Activated T-cell treated with anti-CD3 and anti-CD28 coated beads, Interleukin-2, amount 50 U/mL, for 4 hours (primary cell): ENCODE measurements at regions not wholly inside any gene's neighbourhood (a gene's known extent, or its start where the extent isn't known, plus 50 kb on each side); places are given as distances from the start of the nearest gene placed in this dataset.

ENCODE experiments used
- ATAC-seq, 2 donors: fragments of 200-7000 bp; cut with Tn5 transposase; one replicate each; pipeline ENCODE4 v1.10.0; 2021
- DNase-seq: peaks from one replicate; pipeline ENCODE4 v3.0.0-alpha.2; 2020
- H3K27me3 Mint-ChIP-seq: one replicate; pipeline ENCODE4 v1.8.0; 2021; ENCODE audit warnings: low read depth, mixed read lengths
- H3K36me3 Mint-ChIP-seq: one replicate; pipeline ENCODE4 v1.8.0; 2022; ENCODE audit warnings: mixed read lengths; ENCODE audit not compliant: insufficient read depth
- H3K4me1 Mint-ChIP-seq: one replicate; pipeline ENCODE4 v1.8.0; 2021; ENCODE audit warnings: low read depth, mixed read lengths
- H3K4me3 Mint-ChIP-seq: one replicate; pipeline ENCODE4 v1.8.0; 2021; ENCODE audit warnings: mild to moderate bottlenecking, moderate library complexity, mixed read lengths
- H3K9me3 Mint-ChIP-seq: one replicate; pipeline ENCODE4 v1.8.0; 2021; ENCODE audit warnings: mixed read lengths

GRCh38 chr9:79026316-79026715, 545.4 kb upstream of the TLE4 start:
- Mint-ChIP-seq H3K4me1 (no peaks in the 10 kb centered on the region), H3K27me3 (no peaks in the 10 kb centered on the region), H3K36me3 (no peaks in the 10 kb centered on the region), H3K9me3 (no peaks in the 10 kb centered on the region), H3K4me3 (no peak overlapping the region)
- ATAC-seq = no peak
- no peak for DNase-seq

- H3K4me3 Mint-ChIP-seq = no peak overlapping the region
- ATAC-seq (no peak), DNase-seq (no peak)
- H3K27me3 Mint-ChIP-seq = no peaks in the 10 kb centered on the region
- H3K4me1 Mint-ChIP-seq = no peaks in the 10 kb centered on the region
- H3K9me3 Mint-ChIP-seq = no peaks in the 10 kb centered on the region
- H3K36me3 Mint-ChIP-seq = no peaks in the 10 kb centered on the region
Observed at GRCh38 chr9:79028101-79028500, 543.7 kb upstream of the TLE4 start.

- ATAC-seq (no peak), DNase-seq (no peak)
- Mint-ChIP-seq H3K4me1 (no peaks in the 10 kb centered on the region), H3K4me3 (no peak overlapping the region), H3K9me3 (no peaks in the 10 kb centered on the region), H3K27me3 (no peaks in the 10 kb centered on the region), H3K36me3 (no peaks in the 10 kb centered on the region)
Observed at GRCh38 chr9:79034583-79034982, 537.2 kb upstream of the TLE4 start.

GRCh38 chr9:79037338-79037737, 534.4 kb upstream of the TLE4 start:
- no peaks in the 10 kb centered on the region for H3K27me3 Mint-ChIP-seq
- ATAC-seq = no peak
- no peaks in the 10 kb centered on the region for H3K36me3 Mint-ChIP-seq
- H3K9me3 Mint-ChIP-seq = no peaks in the 10 kb centered on the region
- no peak for DNase-seq
- H3K4me1 Mint-ChIP-seq = no peaks in the 10 kb centered on the region
- H3K4me3 Mint-ChIP-seq = no peak overlapping the region

- no peak for DNase-seq
- no peaks in the 10 kb centered on the region for H3K27me3 Mint-ChIP-seq
- no peaks in the 10 kb centered on the region for H3K36me3 Mint-ChIP-seq
- H3K4me3 Mint-ChIP-seq = no peak overlapping the region
- H3K9me3 Mint-ChIP-seq = no peaks in the 10 kb centered on the region
- no peaks in the 10 kb centered on the region for H3K4me1 Mint-ChIP-seq
- no peak for ATAC-seq
Observed at GRCh38 chr9:79040671-79041070, 531.1 kb upstream of the TLE4 start.

GRCh38 chr9:79041266-79041665, 530.5 kb upstream of the TLE4 start:
- DNase-seq (no peak), ATAC-seq (no peak)
- Mint-ChIP-seq H3K9me3 (no peaks in the 10 kb centered on the region), H3K4me3 (no peak overlapping the region), H3K4me1 (no peaks in the 10 kb centered on the region), H3K36me3 (no peaks in the 10 kb centered on the region), H3K27me3 (no peaks in the 10 kb centered on the region)

- no peaks in the 10 kb centered on the region for H3K9me3 Mint-ChIP-seq
- ATAC-seq (no peak), DNase-seq (no peak)
- H3K27me3 Mint-ChIP-seq = no peaks in the 10 kb centered on the region
- H3K4me1 Mint-ChIP-seq = no peaks in the 10 kb centered on the region
- no peak overlapping the region for H3K4me3 Mint-ChIP-seq
- H3K36me3 Mint-ChIP-seq = no peaks in the 10 kb centered on the region
Observed at GRCh38 chr9:79043916-79044315, 527.8 kb upstream of the TLE4 start.

GRCh38 chr9:79046401-79046800, 525.4 kb upstream of the TLE4 start:
- DNase-seq (no peak), ATAC-seq (no peak)
- no peaks in the 10 kb centered on the region for H3K9me3 Mint-ChIP-seq
- H3K4me3 Mint-ChIP-seq = no peak overlapping the region
- H3K4me1 Mint-ChIP-seq = no peaks in the 10 kb centered on the region
- H3K36me3 Mint-ChIP-seq = no peaks in the 10 kb centered on the region
- no peaks in the 10 kb centered on the region for H3K27me3 Mint-ChIP-seq

GRCh38 chr9:79049371-79049770, 522.4 kb upstream of the TLE4 start:
- Mint-ChIP-seq H3K4me3 (no peak overlapping the region), H3K4me1 (no peaks in the 10 kb centered on the region), H3K27me3 (no peaks in the 10 kb centered on the region), H3K36me3 (no peaks in the 10 kb centered on the region), H3K9me3 (no peaks in the 10 kb centered on the region)
- DNase-seq = no peak
- no peak for ATAC-seq

- H3K9me3 Mint-ChIP-seq = no peaks in the 10 kb centered on the region
- H3K36me3 Mint-ChIP-seq = no peaks in the 10 kb centered on the region
- H3K4me3 Mint-ChIP-seq = no peak overlapping the region
Observed at GRCh38 chr9:79053598-79053997, 518.2 kb upstream of the TLE4 start.

GRCh38 chr9:79054500-79054899, 517.3 kb upstream of the TLE4 start:
- DNase-seq (no peak), ATAC-seq (no peak)
- H3K9me3 Mint-ChIP-seq = no peaks in the 10 kb centered on the region
- H3K36me3 Mint-ChIP-seq = no peaks in the 10 kb centered on the region
- H3K4me1 Mint-ChIP-seq = no peaks in the 10 kb centered on the region
- no peak overlapping the region for H3K4me3 Mint-ChIP-seq
- no peaks in the 10 kb centered on the region for H3K27me3 Mint-ChIP-seq

More at GRCh38 chr9:79053598-79053997, 518.2 kb upstream of the TLE4 start:
- DNase-seq = no peak
- Mint-ChIP-seq H3K4me1 (no peaks in the 10 kb centered on the region), H3K27me3 (no peaks in the 10 kb centered on the region)
- no peak for ATAC-seq

- DNase-seq (no peak), ATAC-seq (no peak)
- H3K36me3 Mint-ChIP-seq = no peaks in the 10 kb centered on the region
- no peaks in the 10 kb centered on the region for H3K27me3 Mint-ChIP-seq
- H3K4me3 Mint-ChIP-seq = no peak overlapping the region
- H3K4me1 Mint-ChIP-seq = no peaks in the 10 kb centered on the region
- H3K9me3 Mint-ChIP-seq = no peaks in the 10 kb centered on the region
Observed at GRCh38 chr9:79056041-79056440, 515.7 kb upstream of the TLE4 start.

- H3K27me3 Mint-ChIP-seq = no peaks in the 10 kb centered on the region
- no peak for ATAC-seq
- no peaks in the 10 kb centered on the region for H3K4me1 Mint-ChIP-seq
- DNase-seq = no peak
- H3K36me3 Mint-ChIP-seq = no peaks in the 10 kb centered on the region
- H3K4me3 Mint-ChIP-seq = no peak overlapping the region
- H3K9me3 Mint-ChIP-seq = no peaks in the 10 kb centered on the region
Observed at GRCh38 chr9:79057576-79057975, 514.2 kb upstream of the TLE4 start.

GRCh38 chr9:79060766-79061165, 511.0 kb upstream of the TLE4 start:
- Mint-ChIP-seq H3K4me3 (no peak overlapping the region), H3K9me3 (no peaks in the 10 kb centered on the region), H3K27me3 (no peaks in the 10 kb centered on the region), H3K36me3 (no peaks in the 10 kb centered on the region), H3K4me1 (no peaks in the 10 kb centered on the region)
- ATAC-seq (no peak), DNase-seq (no peak)

- H3K36me3 Mint-ChIP-seq = no peaks in the 10 kb centered on the region
- H3K9me3 Mint-ChIP-seq = no peaks in the 10 kb centered on the region
- no peaks in the 10 kb centered on the region for H3K27me3 Mint-ChIP-seq
- DNase-seq = no peak
- no peaks in the 10 kb centered on the region for H3K4me1 Mint-ChIP-seq
- H3K4me3 Mint-ChIP-seq = no peak overlapping the region
- ATAC-seq = no peak
Observed at GRCh38 chr9:79061752-79062616, 509.8 kb upstream of the TLE4 start.
